ENCODE measurements at regions not wholly inside any gene's neighbourhood (a gene's known extent, or its start where the extent isn't known, plus 50 kb on each side); places are given as distances from the start of the nearest gene placed in this dataset.

DNA sequence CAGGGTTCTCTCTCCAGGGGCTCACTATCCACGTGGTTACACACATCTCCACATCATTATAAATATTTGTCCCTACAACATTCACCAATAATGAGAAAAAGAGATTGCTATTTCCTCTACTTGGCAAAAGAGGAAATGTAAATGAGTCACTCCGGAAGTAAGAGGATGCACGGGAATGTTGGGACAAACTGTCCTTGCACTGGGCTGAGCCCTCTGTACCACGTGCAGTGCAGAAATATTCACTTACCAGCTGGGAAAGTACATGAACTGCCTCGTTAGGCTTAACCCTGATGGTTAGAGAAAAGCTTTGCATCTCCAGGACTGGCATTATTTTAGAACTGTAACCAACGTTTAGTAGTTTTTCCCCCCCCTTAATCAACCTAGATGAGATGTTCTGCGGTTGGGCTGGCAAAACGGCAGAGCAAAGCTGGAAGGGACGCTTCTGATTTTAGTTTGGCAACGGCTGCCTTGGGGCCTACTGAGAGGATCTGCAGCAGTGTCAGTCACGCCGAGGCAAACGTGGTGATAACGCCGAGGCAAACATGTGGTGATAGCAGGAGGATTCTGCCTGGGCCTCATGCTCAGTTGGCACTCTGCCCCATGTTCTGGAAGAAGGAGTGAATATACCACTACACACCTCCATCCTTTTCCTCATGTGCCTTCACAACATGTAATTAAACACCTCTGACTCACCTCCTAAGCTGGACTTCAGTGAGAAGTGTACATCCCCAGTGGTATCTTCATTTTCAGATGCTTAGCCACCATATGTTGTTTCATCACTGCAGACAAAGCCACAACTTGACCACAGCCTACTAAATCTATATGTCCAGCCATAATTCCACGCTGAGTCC lies 661.4 kb upstream of the KLF4 start:
- H3K27ac ChIP-seq (ENCODE audit: low read length): no peak overlapping the region
- H3K4me1 ChIP-seq (ENCODE audit: control insufficient read depth in 1 of 2, insufficient read depth in 2 of 2, low read length in 2 of 2): no peaks in the 10 kb centered on the region
- H3K27me3 ChIP-seq (ENCODE audit: low read depth, low read length): no peaks in the 10 kb centered on the region
- no peaks in the 10 kb centered on the region for H3K9me3 ChIP-seq (ENCODE audit: control insufficient read depth in 1 of 2, low read length in 2 of 2)
- H3K4me3 ChIP-seq (ENCODE audit: low read depth in 1 of 2, low read length in 2 of 2): no peak overlapping the region
- H3K36me3 ChIP-seq (ENCODE audit: control insufficient read depth in 1 of 2, insufficient read depth in 2 of 2, low read length in 2 of 2): no peaks in the 10 kb centered on the region

DNA sequence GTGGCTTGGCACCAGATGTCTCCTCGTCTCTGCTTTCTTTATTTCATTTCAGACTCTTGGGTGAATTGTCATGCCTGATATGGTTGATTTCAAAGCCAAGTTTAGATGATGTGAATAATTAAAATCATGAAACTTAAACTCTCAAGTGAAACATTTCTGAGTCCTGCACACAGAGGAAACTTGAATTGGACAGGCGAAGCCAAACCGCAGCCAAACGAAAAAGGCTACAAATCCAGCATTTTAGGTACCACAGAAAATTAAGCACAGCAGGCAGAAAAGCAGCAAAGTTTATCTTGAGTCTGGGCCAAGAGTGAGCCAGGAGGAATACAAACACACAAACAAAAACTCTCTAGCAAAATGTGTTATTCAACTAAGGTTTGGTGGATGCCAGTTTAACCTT lies 659.8 kb upstream of the KLF4 start:
- Histone ChIP-seq H3K4me3 (ENCODE audit: low read depth in 1 of 2, low read length in 2 of 2) (no peak overlapping the region), H3K27me3 (ENCODE audit: low read depth, low read length) (no peaks in the 10 kb centered on the region), H3K27ac (ENCODE audit: low read length) (no peak overlapping the region), H3K4me1 (ENCODE audit: control insufficient read depth in 1 of 2, insufficient read depth in 2 of 2, low read length in 2 of 2) (no peaks in the 10 kb centered on the region), H3K36me3 (ENCODE audit: control insufficient read depth in 1 of 2, insufficient read depth in 2 of 2, low read length in 2 of 2) (no peaks in the 10 kb centered on the region), H3K9me3 (ENCODE audit: control insufficient read depth in 1 of 2, low read length in 2 of 2) (no peaks in the 10 kb centered on the region)

DNA sequence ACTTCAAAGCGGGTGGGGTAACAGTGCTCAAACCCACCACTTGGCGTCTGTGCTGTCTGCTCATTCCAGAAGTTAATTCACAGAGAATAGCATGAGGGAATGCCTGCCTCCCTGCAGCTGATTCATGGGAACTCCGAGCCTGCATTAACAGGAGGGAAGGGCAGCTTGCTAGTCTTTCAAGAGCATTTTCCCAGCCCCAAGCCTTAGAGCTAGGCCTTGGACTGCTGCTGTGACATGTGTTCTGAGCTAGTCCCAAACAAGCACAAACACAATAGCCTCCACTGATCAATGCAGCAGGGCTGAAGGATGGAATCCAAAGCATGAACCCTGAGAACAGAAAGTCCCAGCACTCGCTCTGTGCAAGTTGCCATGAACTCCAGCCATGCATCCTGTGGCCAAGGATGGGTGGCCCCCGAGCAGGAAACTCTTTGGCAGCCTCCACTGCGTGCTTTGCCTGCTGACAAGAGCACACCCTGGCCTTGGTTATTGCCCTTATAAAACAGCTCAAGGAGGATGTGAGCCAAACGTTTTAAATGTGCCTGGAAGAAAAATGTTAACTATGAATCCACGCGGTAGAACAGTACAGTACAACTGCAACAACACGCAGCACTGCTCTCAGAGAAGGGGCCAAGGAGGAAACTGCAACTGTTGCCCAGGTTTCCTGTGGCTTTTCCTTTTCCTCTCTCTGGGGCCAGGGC lies 653.1 kb upstream of the KLF4 start:
- Histone ChIP-seq H3K27ac (ENCODE audit: low read length) (peak overlapping the region; percentile 48), H3K4me1 (ENCODE audit: control insufficient read depth in 1 of 2, insufficient read depth in 2 of 2, low read length in 2 of 2) (peaks cover 8 to 19% of the 10 kb centered on the region in 2 donors), H3K4me3 (ENCODE audit: low read depth in 1 of 2, low read length in 2 of 2) (peak overlapping the region in 1 of 2 donors; percentile 6)

DNA sequence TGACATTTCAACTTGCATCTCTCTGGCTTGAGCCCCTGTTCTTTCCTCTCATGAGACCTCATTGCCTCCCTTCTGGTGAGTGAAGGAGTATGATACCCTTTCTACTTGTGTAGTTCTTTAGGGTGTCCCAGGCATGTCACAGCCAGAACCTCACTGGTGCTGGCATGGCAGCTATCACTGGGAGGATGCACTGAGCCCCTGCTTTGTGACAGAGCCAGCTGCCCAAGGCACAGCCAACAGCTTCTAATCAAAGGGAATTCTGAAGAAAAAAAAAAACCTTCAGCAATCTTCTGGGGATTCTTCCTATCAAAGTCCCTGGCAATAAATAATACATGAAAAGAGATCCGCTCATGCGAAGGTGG lies 652.6 kb upstream of the KLF4 start:
- peaks cover 8 to 19% of the 10 kb centered on the region in 2 donors for H3K4me1 ChIP-seq (ENCODE audit: control insufficient read depth in 1 of 2, insufficient read depth in 2 of 2, low read length in 2 of 2)
- no peaks in the 10 kb centered on the region for H3K9me3 ChIP-seq (ENCODE audit: control insufficient read depth in 1 of 2, low read length in 2 of 2)
- no peaks in the 10 kb centered on the region for H3K36me3 ChIP-seq (ENCODE audit: control insufficient read depth in 1 of 2, insufficient read depth in 2 of 2, low read length in 2 of 2)
- no peaks in the 10 kb centered on the region for H3K27me3 ChIP-seq (ENCODE audit: low read depth, low read length)
- H3K27ac ChIP-seq (ENCODE audit: low read length): peak overlapping the region; percentile 48
- H3K4me3 ChIP-seq (ENCODE audit: low read depth in 1 of 2, low read length in 2 of 2): peak overlapping the region in 1 of 2 donors; percentile 6

More for the DNA sequence above, 653.1 kb upstream of the KLF4 start:
- no peaks in the 10 kb centered on the region for H3K27me3 ChIP-seq (ENCODE audit: low read depth, low read length)
- H3K9me3 ChIP-seq (ENCODE audit: control insufficient read depth in 1 of 2, low read length in 2 of 2): no peaks in the 10 kb centered on the region
- no peaks in the 10 kb centered on the region for H3K36me3 ChIP-seq (ENCODE audit: control insufficient read depth in 1 of 2, insufficient read depth in 2 of 2, low read length in 2 of 2)

DNA sequence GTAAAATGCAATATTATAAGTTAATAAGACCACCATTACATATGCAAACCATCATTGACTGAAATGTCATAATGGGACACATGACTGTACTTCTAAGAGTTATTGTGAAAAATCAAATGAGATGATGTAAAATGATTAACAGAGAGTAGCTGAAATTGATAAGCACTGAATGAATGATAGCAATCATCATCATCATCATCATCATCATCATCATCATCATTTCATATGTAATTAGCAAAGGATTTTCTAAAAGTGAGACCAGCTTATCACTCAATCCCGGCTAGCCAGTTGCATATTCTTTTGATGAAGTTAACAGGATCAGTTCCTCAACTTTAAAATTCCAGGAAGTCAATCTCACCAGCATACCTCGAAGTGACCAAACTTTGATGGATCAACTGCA lies 650.3 kb upstream of the KLF4 start:
- Histone ChIP-seq H3K4me3 (ENCODE audit: low read depth in 1 of 2, low read length in 2 of 2) (no peak overlapping the region), H3K27me3 (ENCODE audit: low read depth, low read length) (no peaks in the 10 kb centered on the region), H3K36me3 (ENCODE audit: control insufficient read depth in 1 of 2, insufficient read depth in 2 of 2, low read length in 2 of 2) (no peaks in the 10 kb centered on the region), H3K4me1 (ENCODE audit: control insufficient read depth in 1 of 2, insufficient read depth in 2 of 2, low read length in 2 of 2) (peaks cover 8 to 19% of the 10 kb centered on the region in 2 donors), H3K9me3 (ENCODE audit: control insufficient read depth in 1 of 2, low read length in 2 of 2) (no peaks in the 10 kb centered on the region), H3K27ac (ENCODE audit: low read length) (no peak overlapping the region)

DNA sequence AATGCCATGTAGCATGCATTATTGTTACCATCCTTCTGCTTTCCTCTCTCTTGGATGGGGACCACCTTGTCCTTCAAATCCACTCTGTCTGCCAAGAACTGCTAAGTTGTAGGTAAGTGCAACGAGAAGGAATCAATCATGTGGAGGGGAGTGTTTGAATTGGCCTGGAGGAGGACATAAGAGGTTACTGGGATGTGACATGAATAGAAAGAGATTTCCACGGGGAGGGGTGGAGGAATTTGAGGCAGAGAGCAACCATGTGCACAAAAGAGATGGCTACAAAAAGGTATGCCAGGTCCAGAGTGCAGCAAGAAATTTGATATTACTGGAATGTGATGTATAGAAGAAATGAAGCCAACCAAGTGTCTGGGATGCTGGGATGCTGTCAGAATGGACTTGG lies 648.9 kb upstream of the KLF4 start:
- Histone ChIP-seq H3K27me3 (ENCODE audit: low read depth, low read length) (no peaks in the 10 kb centered on the region), H3K36me3 (ENCODE audit: control insufficient read depth in 1 of 2, insufficient read depth in 2 of 2, low read length in 2 of 2) (no peaks in the 10 kb centered on the region), H3K27ac (ENCODE audit: low read length) (no peak overlapping the region), H3K9me3 (ENCODE audit: control insufficient read depth in 1 of 2, low read length in 2 of 2) (no peaks in the 10 kb centered on the region), H3K4me1 (ENCODE audit: control insufficient read depth in 1 of 2, insufficient read depth in 2 of 2, low read length in 2 of 2) (peaks cover 8 to 17% of the 10 kb centered on the region in 2 donors), H3K4me3 (ENCODE audit: low read depth in 1 of 2, low read length in 2 of 2) (no peak overlapping the region)

DNA sequence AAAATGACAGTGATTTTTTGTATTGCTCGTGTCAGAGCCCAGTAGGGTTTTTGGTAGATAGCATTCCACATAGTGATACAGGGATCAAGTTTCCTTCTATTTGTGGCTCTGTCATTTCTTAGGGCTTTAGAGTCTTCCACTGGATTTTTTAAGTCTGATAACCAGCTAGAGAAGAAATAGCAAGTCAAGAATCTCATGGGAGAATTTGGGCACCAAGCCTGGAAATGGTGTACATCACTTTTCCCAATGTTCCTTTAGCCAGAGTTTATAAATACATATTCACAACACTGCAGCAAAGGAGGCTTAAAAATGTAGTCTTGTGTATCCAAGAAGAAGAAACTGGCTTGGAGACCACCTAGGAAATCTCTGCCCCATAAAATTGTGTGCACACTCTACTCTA lies 647.1 kb upstream of the KLF4 start:
- H3K27ac ChIP-seq (ENCODE audit: low read length): no peak overlapping the region
- no peaks in the 10 kb centered on the region for H3K4me1 ChIP-seq (ENCODE audit: control insufficient read depth in 1 of 2, insufficient read depth in 2 of 2, low read length in 2 of 2)
- H3K36me3 ChIP-seq (ENCODE audit: control insufficient read depth in 1 of 2, insufficient read depth in 2 of 2, low read length in 2 of 2): no peaks in the 10 kb centered on the region
- H3K27me3 ChIP-seq (ENCODE audit: low read depth, low read length): no peaks in the 10 kb centered on the region
- no peaks in the 10 kb centered on the region for H3K9me3 ChIP-seq (ENCODE audit: control insufficient read depth in 1 of 2, low read length in 2 of 2)
- no peak overlapping the region for H3K4me3 ChIP-seq (ENCODE audit: low read depth in 1 of 2, low read length in 2 of 2)

DNA sequence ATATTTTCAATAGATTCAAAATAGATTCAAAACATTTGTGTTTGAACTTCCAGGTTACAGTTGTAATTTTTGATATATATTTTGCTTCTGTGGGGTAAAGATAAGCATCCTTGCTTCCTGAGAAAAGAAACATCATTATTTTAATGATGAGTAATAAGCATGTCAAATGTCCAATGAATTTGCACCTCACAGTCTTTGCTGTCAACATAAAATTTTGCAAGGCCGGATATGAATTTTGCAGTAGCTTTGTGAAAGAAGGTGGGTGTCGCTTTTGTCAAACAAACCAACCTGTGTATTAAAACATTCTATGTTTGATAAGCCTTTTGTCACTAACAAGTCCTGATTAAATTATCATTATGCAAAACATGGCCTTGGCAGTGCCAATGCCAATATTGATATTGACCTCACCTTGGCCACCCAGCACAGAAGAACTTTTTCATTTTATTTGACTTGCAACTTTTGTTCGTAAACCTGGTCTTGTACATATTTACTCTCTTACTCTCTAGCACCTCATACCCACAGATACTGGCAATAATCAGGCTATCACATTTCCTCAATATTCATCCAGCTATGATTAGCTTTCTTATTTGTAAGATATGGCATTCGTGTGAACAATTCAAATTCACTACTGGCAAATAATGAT lies 645.0 kb upstream of the KLF4 start:
- no peak overlapping the region for H3K27ac ChIP-seq (ENCODE audit: low read length)

DNA sequence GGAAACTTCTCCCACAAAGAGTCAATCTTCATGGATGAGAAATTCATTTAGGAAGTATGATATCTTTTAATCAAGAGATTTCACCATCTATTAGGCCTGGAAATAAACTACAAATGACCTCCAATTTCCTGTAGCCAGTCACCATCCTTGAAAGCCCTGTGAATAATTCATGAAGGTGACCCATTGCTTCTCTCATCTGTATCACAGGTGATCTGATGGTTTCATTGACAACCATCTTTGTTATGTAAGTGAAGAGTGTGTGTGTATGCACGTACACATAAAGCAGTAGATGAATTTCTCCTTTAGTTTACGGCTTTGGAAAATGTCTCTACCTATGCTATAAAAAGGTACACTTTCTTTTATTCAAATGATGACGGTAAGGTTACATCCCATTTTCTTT lies 644.1 kb upstream of the KLF4 start:
- Histone ChIP-seq H3K27ac (ENCODE audit: low read length) (no peak overlapping the region), H3K9me3 (ENCODE audit: control insufficient read depth in 1 of 2, low read length in 2 of 2) (no peaks in the 10 kb centered on the region), H3K4me1 (ENCODE audit: control insufficient read depth in 1 of 2, insufficient read depth in 2 of 2, low read length in 2 of 2) (no peaks in the 10 kb centered on the region), H3K27me3 (ENCODE audit: low read depth, low read length) (no peaks in the 10 kb centered on the region), H3K4me3 (ENCODE audit: low read depth in 1 of 2, low read length in 2 of 2) (no peak overlapping the region), H3K36me3 (ENCODE audit: control insufficient read depth in 1 of 2, insufficient read depth in 2 of 2, low read length in 2 of 2) (no peaks in the 10 kb centered on the region)

More for the DNA sequence above, 645.0 kb upstream of the KLF4 start:
- Histone ChIP-seq H3K4me3 (ENCODE audit: low read depth in 1 of 2, low read length in 2 of 2) (no peak overlapping the region), H3K9me3 (ENCODE audit: control insufficient read depth in 1 of 2, low read length in 2 of 2) (no peaks in the 10 kb centered on the region), H3K4me1 (ENCODE audit: control insufficient read depth in 1 of 2, insufficient read depth in 2 of 2, low read length in 2 of 2) (no peaks in the 10 kb centered on the region), H3K36me3 (ENCODE audit: control insufficient read depth in 1 of 2, insufficient read depth in 2 of 2, low read length in 2 of 2) (no peaks in the 10 kb centered on the region), H3K27me3 (ENCODE audit: low read depth, low read length) (no peaks in the 10 kb centered on the region)

DNA sequence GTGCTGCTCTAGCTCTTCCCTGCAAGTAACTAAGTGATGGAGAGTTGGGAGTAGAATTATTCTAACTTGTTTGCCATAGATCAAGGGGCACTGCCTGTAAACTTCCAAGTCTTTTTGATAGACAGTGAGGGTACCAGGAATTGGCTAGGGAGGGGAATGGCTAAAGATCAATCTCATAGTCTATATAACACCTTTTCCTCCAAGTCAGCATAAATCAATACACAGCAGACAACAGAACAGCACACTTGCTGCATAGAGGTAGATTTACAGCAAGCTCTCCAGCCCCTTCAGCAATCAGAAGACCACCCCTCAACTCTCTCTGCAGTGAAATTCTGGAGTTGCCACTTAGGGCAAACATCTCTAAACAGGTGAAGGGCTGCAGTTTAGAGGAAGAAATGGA lies 643.5 kb upstream of the KLF4 start:
- H3K27ac ChIP-seq (ENCODE audit: low read length): no peak overlapping the region

DNA sequence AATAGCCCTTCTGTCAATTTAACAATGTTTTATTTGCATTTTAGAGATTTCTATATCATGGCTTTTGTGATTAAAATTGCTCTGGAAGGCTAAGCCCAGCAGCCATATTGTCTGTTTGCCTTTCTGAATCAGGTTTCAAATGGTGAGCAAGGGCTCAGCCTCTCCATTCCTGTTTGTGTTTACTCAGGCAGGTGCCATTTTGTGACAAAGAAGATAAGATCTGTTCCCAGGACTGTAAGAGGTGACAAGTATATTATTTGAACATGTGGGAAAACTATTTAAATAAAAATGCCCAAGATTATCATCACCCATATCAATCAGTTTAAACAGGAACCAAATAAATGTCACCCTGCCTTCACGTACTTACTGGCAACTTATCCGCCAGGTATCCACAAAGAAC lies 641.3 kb upstream of the KLF4 start:
- Histone ChIP-seq H3K9me3 (ENCODE audit: control insufficient read depth in 1 of 2, low read length in 2 of 2) (no peaks in the 10 kb centered on the region), H3K27me3 (ENCODE audit: low read depth, low read length) (no peaks in the 10 kb centered on the region), H3K4me3 (ENCODE audit: low read depth in 1 of 2, low read length in 2 of 2) (no peak overlapping the region)

More for the DNA sequence above, 643.5 kb upstream of the KLF4 start:
- Histone ChIP-seq H3K4me3 (ENCODE audit: low read depth in 1 of 2, low read length in 2 of 2) (no peak overlapping the region), H3K27me3 (ENCODE audit: low read depth, low read length) (no peaks in the 10 kb centered on the region), H3K4me1 (ENCODE audit: control insufficient read depth in 1 of 2, insufficient read depth in 2 of 2, low read length in 2 of 2) (no peaks in the 10 kb centered on the region), H3K36me3 (ENCODE audit: control insufficient read depth in 1 of 2, insufficient read depth in 2 of 2, low read length in 2 of 2) (no peaks in the 10 kb centered on the region), H3K9me3 (ENCODE audit: control insufficient read depth in 1 of 2, low read length in 2 of 2) (no peaks in the 10 kb centered on the region)

More for the DNA sequence above, 641.3 kb upstream of the KLF4 start:
- Histone ChIP-seq H3K36me3 (ENCODE audit: control insufficient read depth in 1 of 2, insufficient read depth in 2 of 2, low read length in 2 of 2) (no peaks in the 10 kb centered on the region), H3K4me1 (ENCODE audit: control insufficient read depth in 1 of 2, insufficient read depth in 2 of 2, low read length in 2 of 2) (no peaks in the 10 kb centered on the region), H3K27ac (ENCODE audit: low read length) (no peak overlapping the region)
